ENCODE measurements at regions not wholly inside any gene's neighbourhood (a gene's known extent, or its start where the extent isn't known, plus 50 kb on each side); places are given as distances from the start of the nearest gene placed in this dataset.
"Not testable (repeated sequence)": the region's sequence is repeated elsewhere in the genome, so short reads cannot be mapped to it uniquely, and the experiment has no call there.

- TF ChIP-seq CTCF (IDR thresholded peaks at IDR 0.05; ENCODE audit: insufficient read depth, low read length); POLR2AphosphoS5 (IDR thresholded peaks at IDR 0.05; ENCODE audit: low read depth); REST (IDR thresholded peaks at IDR 0.05; ENCODE audit: insufficient replicate concordance, low read depth); SPI1 (IDR thresholded peaks at IDR 0.05; ENCODE audit: borderline replicate concordance, low read depth); GABPA (IDR thresholded peaks at IDR 0.05; ENCODE audit: low read depth): not testable (repeated sequence)
These were observed 501.4 kb downstream of the TMEM121 start for GRCh38 chr14:106027759-106028158.
